Stimulated activated CD8-positive, alpha-beta memory T cell treated with anti-CD3 and anti-CD28 coated beads, Interleukin-12 subunit alpha, Interleukin-12 subunit beta, amount 100 ng/mL, for 24 hours (primary cell): ENCODE measurements at regions not wholly inside any gene's neighbourhood (a gene's known extent, or its start where the extent isn't known, plus 50 kb on each side); places are given as distances from the start of the nearest gene placed in this dataset.
"Not testable (repeated sequence)": the region's sequence is repeated elsewhere in the genome, so short reads cannot be mapped to it uniquely, and the experiment has no call there.

ENCODE experiments used
- DNase-seq: peaks from one replicate; pipeline ENCODE4 v3.0.0-alpha.2; 2020; ENCODE audit errors: extremely low read depth

DNA sequence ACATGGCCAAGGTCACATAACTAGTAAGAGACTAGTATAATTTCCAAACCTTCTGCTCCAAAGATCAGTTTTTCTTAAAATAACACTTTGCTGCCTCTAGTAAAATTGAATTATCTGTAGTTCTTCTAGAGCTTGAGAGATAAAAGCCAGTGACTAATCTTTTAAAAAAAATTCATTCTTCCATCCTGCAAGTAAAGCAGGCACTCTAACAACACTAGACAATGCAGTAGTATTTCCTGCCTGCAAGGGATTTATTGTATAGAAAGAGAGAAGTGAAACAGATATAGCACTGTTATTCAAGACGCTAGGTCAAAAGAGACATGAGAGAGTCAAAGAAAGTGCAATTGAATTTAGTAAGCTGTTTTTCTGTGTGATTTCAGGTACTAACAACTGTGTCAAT, 159.5 kb upstream of the TBC1D5 start:
- no peak for DNase-seq

DNA sequence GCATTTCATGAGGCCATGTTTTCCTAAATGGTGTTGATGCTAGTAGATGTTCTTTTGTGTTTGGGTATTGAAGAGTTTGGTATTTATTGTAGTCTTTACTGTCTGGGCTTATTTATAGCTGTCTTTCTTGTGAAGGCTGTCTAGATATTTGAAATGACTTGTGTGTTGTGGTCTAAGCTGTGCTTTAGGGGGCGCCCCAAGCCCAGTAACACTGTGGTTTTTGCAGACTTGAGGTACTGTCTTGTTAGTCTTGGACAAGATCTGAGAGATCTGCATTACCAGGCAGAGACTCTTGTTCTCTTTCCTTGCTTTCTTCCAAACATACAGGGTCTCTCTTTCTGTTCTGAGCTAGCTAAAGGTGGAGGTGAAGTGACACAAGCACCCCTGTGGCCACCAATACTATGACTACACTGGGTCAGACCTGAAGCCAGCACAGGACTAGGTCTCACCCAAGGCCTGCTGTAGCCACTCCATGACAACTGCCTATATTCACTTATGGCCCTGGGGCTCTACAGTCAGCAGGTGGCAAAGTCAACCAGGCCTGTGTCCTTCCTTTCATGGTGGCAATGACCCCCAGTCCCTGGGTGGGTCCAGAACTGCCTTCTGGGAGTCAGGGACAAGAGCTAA, 152.1 kb upstream of the TBC1D5 start:
- DNase-seq: no peak

DNA sequence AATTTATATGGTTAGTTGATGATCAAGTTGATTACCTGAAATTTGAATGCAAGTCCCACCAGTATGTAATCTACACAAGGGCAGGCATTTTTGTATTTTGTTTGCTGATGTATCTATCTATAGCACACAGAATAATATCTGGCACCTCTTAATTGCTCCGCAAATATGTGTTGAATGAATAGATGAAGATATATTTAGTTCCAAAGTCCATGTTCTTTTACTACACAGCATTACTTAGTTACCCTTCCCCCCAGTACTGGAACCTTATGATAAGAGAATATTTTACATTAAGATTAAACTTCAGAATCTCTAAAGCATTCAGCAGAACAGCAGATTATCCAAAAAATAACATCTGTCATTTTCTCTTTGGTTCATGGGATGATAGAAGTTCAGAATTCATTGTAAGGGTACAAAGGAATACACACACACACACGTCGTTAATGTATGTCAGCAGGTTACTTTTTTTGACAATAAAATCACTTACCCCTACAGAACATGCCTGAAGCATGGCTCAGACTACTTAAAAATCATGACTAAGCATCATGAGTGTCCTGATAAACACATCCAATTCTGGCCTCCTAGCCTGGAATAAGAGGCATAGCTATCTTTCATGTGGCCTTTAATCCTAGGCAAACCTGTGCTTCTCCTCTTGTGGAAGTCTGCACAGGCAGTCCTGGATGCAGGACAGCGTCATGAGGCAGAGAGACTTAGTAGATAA, 148.9 kb upstream of the TBC1D5 start:
- no peak for DNase-seq

DNA sequence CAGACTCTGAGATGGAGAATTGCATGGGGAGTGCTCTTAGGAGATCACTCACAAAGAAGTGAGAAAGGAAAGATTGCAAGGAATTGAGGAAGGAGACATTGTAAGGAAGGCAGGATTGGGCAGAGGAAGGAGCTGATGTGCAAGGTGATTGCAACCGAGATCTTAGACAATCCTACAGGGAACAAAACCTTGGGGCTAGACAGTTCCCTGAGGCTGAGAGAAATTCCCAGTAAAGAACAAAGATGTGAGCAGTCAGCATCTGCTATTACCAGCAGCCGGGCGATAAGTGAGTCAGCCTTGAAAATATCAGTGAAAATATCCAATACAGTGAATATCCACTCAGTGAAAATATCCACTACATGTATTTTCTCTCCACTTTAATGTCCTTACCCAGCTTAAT, 143.6 kb upstream of the TBC1D5 start:
- no peak for DNase-seq

DNA sequence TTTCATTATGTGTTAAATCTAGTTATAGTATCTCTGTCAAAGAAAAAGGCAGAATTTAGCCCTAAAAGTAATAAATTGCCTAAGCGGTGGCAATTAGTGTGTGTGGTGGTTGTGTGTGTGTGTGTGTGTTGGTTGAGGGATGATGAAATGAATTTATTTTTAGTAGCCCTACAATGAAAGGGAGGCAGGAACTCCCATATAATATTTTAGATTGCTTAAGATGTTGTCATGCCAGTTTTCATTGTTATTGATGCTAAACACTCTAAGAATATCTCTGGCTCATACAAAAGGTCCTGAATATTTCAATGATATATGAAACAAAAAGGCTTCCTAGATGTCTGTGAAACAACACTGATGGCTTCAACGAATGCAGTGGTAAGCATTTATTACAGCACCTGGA, 140.6 kb upstream of the TBC1D5 start:
- DNase-seq: no peak

DNA sequence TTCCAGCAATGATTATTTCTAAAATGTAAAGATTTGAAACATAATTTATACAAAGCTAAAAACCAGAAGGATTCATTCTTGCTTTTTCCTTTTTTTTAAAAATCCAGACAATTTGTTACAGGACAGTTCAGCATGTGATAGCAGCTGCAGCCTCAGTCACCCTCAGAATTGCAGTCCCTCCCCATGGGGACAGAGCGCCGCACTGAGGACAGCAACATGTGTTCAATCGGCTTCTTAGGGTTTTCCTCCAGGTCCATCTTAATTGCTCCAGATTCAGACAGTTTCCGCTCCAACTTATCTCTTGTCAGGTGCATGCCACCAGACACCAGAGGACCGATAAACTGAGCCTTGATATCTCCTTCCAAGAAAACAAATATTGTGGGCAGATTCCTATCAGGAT, 134.9 kb upstream of the TBC1D5 start:
- DNase-seq: no peak

DNA sequence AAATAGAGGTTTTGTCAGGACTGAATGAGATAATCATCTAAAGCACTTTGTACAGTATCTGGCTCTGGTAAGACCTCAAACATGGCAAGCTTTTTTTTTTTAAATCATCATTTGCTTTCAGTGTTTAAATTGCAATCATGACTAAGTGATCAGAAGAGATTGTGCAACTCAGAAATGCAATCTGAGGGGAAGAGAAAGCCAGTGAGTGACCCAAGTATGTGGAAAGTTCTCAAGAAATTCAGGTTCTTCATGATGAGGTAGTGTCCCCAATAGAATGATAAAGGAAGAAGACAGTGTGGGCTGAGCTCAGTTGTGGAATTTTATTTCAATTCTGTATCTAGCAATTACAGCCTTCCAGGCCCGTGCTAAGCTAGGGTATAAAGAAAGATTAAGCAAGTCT, 132.2 kb upstream of the TBC1D5 start:
- DNase-seq: no peak

DNA sequence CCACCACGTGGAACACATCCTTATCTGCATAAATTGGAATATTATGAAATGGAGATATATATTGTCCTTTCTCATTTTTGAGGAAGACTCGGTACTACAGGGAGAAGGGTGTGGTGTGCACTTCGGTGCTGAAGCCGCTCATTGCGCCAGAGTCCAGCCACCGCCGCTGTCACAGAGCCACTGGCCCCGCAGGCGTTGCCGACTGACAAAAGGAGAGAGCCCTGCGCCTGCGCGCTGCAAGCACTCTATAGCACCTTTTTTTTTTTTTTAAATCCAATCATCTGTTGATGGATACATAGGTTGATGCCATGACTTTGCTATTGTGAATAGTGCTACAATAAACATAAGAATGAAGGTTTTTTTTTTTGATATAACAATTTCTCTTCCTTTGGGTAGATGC, 130.0 kb upstream of the TBC1D5 start:
- no peak for DNase-seq

DNA sequence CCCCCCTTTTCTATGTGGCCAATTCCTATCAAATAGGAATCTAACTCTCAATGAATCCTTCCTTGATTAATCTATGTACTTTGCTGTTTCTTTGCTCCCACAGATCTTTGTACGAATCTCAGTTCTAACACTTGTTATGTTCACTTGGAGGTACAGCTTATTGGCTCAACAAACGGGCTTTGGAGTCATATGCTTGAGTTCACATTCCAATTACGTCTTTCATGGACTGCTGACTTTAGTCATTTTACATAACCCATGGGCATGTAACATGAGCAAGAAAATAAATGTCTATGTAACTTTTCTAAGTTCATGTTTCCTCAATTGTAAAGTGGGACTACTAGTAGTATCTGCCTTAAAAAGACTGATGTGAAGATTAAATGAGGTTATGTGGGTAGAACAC, 123.2 kb upstream of the TBC1D5 start:
- no peak for DNase-seq

DNA sequence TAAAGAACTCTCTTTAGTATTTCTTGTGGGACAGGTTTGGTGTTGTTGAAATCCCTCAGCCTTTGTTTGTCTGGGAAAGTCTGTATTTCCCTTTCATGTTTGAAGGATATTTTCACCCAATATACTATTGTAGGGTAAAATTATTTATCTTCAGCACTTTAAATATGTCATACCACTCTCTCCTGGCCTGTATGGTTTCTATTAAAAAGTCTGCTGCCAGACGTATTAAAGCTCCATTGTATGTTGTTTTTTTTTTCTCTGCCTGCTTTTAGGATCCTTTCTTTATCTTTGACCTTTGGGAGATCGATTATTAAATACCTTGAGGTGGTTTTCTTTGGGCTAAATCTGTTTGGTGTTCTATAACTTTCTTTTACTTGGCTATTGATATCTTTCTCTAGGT, 119.0 kb upstream of the TBC1D5 start:
- DNase-seq: no peak

DNA sequence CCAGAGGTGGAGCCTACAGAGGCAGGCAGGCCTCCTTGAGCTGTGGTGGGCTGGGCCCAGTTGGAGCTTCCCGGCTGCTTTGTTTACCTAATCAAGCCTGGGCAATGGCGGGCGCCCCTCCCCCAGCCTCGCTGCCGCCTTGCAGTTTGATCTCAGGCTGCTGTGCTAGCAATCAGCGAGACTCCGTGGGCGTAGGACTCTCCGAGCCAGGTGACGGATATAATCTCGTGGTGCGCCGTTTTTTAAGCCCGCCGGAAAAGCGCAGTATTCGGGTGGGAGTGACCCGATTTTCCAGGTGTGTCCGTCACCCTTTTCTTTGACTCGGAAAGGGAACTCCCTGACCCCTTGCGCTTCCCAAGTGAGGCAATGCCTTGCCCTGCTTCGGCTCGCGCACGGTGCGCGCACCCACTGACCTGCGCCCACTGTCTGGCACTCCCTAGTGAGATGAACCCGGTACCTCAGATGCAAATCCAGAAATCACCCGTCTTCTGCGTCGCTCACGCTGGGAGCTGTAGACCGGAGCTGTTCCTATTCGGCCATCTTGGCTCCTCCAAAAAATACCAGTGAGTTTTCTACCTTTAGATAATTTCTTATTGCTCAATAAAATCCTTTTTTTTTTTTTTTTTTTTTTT, 118.5 kb upstream of the TBC1D5 start:
- DNase-seq: not testable (repeated sequence)

DNA sequence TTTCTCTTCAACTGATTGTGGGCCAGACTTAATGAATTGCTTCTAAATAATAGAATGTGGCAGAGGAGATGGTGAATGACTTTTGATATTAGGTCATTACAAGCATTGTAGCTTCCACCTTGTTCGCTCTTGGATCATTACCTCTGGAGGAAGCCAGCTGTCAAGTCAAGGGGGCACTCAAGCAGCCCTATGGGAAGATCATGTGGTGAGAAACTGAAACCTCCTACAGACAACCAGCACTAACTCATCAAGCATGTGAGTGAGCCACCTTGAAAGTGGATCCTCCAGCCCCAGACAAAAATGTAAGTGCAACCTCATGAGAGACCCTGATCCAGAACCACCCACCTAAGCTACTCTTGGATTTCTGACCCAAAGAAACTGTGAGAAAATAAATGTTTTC, 109.8 kb upstream of the TBC1D5 start:
- no peak for DNase-seq

DNA sequence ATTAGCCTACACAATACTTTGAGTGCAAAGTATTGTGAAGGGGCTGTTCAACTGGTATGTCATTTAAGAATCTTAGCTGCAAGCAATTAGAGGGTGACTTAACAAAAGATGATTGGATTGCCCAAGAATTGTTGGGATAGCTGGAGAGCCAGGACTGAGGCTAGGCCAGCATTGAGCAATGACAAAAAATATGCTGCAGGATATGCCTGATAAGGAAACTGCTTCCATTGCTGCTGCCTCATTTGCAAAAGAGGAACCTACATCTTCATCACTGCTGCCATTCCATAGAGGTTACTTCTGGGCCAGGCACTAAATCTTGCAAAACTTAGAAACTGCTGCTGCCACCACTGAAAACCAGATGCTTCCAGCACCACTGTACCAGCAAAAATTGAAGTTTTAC, 108.0 kb upstream of the TBC1D5 start:
- DNase-seq: no peak

DNA sequence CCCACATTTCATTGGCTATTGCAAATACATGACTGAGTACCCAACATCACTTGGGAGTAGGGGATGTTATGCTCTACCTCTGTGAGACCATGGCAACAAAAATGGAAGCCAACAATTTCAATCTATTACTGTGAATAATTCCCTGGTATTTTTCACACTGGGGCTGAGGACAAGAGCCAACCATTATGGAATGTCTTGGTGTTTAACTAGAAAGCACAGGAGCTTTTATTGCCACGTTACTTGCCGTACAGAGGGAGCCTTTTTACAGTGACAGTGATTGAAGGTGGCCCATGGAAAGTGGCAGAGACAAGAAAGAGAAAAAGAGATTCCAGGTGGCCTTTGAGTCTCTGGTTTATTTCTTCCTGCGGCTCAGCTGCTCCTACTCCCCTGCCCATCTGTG, 105.7 kb upstream of the TBC1D5 start:
- DNase-seq: no peak

DNA sequence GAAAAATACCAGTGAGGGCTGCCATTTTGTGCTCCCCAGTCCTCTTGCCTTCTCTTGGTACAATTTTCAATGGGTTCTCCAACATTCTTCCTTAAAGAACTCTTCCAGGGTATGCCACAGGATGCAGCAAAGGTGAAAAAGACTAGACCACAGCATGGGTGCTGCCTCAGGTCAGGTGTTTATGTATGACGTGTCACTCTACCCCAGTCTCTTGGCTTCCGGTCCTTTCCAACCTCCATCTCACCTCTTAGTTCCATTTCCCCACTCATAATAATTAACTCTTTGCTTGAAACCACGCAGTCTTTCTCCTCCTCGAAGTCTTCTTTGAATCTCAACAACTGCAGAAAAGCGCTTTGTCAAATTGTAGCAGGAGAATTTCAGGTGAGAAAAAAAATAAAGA, 104.7 kb upstream of the TBC1D5 start:
- DNase-seq: no peak

DNA sequence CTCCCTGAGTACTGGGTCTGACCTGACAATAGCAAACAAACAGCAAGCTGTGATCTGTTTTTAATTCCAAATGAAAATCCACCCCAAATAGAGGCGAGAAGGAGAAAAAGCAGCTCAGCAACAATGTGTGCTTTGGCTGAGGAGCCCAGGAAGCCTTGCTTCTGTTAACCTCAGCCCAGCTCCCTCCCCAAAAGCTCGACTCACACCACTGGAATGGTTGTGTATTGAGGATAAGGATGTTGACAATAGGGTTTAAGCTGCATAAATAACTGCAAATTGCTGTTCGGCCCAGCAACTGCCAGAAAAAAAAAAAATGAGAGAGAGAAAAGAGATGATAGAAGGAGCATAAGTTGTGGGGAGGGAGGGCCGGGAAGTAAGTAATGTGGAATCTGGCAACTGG, 104.0 kb upstream of the TBC1D5 start:
- DNase-seq: no peak

DNA sequence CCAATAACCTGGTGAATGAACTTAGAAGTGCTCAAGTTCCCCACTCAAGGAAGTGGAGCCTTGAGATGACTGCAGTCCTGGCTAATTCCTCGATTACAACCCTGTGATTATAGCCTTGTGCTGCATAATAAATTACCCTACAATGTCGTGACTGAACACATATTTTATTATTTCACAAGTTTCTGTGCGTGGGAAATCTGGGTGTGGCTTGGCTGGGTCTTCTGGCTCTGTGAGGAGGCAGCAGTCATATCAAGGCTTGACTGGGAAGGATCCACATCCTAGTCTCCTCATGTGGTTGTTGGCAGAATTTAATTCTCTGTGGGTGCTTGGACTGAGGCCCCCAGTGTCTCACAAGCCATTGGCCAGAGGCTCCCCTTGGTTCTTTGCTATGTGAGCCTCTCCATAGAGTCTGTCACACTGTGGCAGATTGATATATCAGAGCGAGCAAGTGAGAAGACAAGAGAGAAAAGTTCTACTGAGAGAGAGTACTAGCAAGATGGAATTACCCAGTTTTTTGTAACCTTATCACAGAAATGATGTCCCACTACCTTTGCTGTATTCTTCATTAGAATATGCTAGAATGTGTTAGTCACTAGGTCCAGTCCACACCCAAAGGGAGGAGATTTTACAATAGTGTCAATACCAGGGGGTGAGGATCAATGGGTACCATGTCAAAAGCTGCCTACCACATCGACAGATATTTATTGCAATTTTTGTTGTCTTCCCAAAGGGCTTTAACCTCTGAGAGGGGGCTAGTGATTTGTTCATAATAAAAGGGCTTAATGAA, 102.8 kb upstream of the TBC1D5 start:
- no peak for DNase-seq

DNA sequence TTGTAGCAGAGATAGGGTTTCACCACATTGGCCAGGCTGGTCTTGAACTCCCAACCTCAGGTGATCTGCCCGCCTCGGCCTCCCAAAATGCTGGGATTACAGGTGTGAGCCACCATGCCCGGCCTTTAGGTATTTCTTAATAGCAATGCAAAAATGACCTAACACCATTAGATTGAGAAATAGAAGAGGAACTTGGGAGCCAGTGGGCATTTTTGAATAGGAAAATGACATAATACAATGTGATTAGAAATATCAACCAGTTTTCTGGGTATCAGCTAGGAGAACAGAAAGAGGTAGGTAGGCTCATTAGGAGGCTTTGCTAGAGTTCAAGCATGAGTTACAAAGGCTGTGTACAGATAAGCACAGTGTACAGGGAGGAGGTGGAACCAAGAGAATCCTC, 101.8 kb upstream of the TBC1D5 start:
- no peak for DNase-seq

DNA sequence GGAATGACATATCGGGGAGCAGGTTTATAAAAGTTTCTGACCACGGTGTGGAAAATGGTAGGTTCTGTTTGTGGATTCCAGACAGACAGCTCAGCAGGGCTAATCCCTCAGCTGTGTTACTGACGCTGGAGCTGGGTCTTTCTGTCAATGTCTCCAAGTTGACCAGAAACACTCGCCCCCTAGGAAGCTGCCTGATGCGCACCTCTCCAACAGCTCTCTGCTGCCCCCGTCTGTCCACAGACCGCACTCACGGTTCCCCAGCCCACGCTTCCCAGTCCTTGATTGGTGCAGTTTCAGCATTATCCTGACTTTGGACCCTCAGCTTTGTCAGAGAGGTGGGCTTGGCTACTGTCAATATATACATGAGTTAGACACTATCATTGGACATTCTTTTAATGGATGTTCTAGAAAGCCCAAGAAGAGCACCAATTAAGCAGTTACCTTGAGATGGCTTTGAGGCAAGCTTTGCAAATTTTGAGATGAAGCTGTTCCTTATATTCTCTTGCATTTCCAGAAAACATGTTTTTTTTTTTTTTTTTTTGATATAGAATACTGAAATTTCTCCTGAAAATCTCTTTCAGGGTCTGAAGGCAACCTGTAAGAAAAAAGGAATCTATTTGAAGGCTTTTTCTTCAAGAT, 98.9 kb upstream of the TBC1D5 start:
- DNase-seq: peak; percentile 19

DNA sequence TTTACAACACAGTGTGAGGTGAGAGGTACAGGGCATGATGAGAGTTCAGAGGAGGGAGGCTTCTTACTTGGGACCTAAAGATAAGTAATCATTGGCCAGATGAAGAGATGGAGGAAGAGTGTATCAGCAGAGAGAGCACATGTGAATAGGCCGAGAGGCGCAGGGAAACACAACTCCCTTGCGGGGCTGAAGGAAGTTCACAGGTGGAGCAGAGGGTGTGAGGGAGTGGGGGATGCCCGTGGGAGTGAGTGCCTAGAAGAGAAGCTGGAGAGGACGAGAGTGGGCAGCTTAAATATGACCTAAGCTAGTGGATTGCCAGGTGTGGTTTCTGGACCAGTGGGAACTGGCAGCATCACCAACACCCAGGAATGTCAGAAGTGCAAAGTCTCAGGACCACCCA, 98.2 kb upstream of the TBC1D5 start:
- no peak for DNase-seq

DNA sequence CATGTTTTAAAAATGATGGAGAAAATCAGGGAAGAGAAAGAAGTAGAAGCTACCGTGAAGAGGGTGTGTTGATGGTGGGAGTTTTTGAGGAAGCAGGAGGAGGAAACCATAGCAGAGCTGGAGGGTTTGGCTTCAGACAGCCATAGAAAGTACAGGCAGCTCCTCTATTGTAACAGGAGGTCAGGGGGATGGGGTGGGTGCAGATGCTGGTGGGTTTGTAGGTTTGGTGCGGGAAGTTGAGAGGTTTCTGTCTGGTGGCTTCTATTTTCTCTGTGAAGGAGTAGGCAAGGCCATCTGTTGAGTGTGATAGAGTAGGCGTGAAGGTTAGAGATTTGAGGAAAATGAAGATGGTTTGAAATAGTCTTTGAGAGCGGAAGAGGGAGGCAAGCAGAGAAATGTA, 97.7 kb upstream of the TBC1D5 start:
- no peak for DNase-seq

DNA sequence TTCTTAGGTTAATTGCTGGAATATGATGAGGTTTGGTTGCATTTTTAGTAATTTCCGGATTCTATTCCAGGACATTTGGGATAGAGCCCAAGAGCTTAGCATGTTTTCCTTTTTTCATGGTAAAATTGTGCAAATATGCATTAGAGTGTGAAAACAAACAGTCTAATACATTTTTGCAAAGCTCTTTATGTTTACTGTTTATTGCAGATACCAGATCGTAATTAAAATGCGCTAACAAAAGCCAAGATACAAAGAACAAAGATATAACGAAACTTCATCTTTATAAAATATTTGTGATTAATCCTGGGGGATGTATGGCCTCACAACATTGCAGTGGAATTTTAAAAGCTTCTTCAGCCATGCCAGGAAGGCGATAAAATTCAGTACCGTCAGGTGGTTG, 94.5 kb upstream of the TBC1D5 start:
- no peak for DNase-seq
